DOHH2 (cell line): ENCODE measurements at regions not wholly inside any gene's neighbourhood (a gene's known extent, or its start where the extent isn't known, plus 50 kb on each side); places are given as distances from the start of the nearest gene placed in this dataset.

ENCODE experiments used
- H3F3A ChIP-seq: fragments of 200-600 bp; sonication (generic), shearing (Covaris generic); 2 replicates; pipeline ENCODE4 v1.6.0; 2016; ENCODE audit warnings: antibody characterized with exemption, mild to moderate bottlenecking; ENCODE audit not compliant: control insufficient read depth, insufficient read depth
- H3K27ac ChIP-seq: fragments of 200-600 bp; sonication (generic); 2 replicates; pipeline ENCODE4 v1.5.1; 2014; ENCODE audit warnings: low read depth, mild to moderate bottlenecking, low read length, moderate library complexity
- H3K27me3 ChIP-seq: fragments of 200-600 bp; sonication (generic); 2 replicates; pipeline ENCODE4 v1.6.1; 2014; ENCODE audit warnings: mild to moderate bottlenecking, low read length, mixed read lengths; ENCODE audit not compliant: control insufficient read depth
- H3K36me3 ChIP-seq: fragments of 200-600 bp; sonication (generic); 2 replicates; pipeline ENCODE4 v1.6.1; 2014; ENCODE audit warnings: mild to moderate bottlenecking, low read length, moderate library complexity, mixed read lengths; ENCODE audit not compliant: control insufficient read depth
- H3K4me1 ChIP-seq: fragments of 200-600 bp; sonication (generic); 2 replicates; pipeline ENCODE4 v1.6.1; 2014; ENCODE audit warnings: mild to moderate bottlenecking, low read length, mixed read lengths; ENCODE audit not compliant: control insufficient read depth
- H3K4me2 ChIP-seq: fragments of 200-600 bp; sonication (generic); 2 replicates; pipeline ENCODE4 v1.6.0; 2014; ENCODE audit warnings: mild to moderate bottlenecking, low read length, moderate library complexity
- H3K4me3 ChIP-seq: fragments of 200-600 bp; sonication (generic); 2 replicates; pipeline ENCODE4 v1.5.1; 2014; ENCODE audit warnings: mild to moderate bottlenecking, low read length, mixed read lengths
- H3K79me2 ChIP-seq: fragments of 200-600 bp; sonication (generic); 2 replicates; pipeline ENCODE4 v1.6.1; 2014; ENCODE audit warnings: mild to moderate bottlenecking, low read length, mixed read lengths; ENCODE audit not compliant: control insufficient read depth
- H3K9me2 ChIP-seq: fragments of 200-600 bp; sonication (generic); replicated peaks from 2 replicates; pipeline ENCODE4 v1.6.1; 2014; ENCODE audit warnings: mild to moderate bottlenecking, low read length, mixed read lengths; ENCODE audit not compliant: control insufficient read depth
- H3K9me3 ChIP-seq: fragments of 200-600 bp; sonication (generic); 2 replicates; pipeline ENCODE4 v1.6.1; 2014; ENCODE audit warnings: antibody characterized with exemption, low read length, mixed read lengths; ENCODE audit not compliant: control insufficient read depth, insufficient read depth
- H4K20me1 ChIP-seq: fragments of 200-600 bp; sonication (generic); 2 replicates; pipeline ENCODE4 v1.6.0; 2014; ENCODE audit warnings: low read depth, mild to moderate bottlenecking, antibody characterized with exemption, low read length, moderate library complexity; ENCODE audit not compliant: control insufficient read depth, insufficient read depth
- CTCF ChIP-seq: fragments of 200-600 bp; sonication (generic); IDR thresholded peaks from one replicate; pipeline ENCODE4 v1.5.1; 2014; ENCODE audit warnings: antibody characterized with exemption, mild to moderate bottlenecking, low read depth, low read length; ENCODE audit not compliant: poor library complexity, severe bottlenecking
- EZH2phosphoT487 ChIP-seq: fragments of 200-600 bp; sonication (generic); IDR thresholded peaks from 2 replicates; pipeline ENCODE4 v1.6.1; 2017; ENCODE audit warnings: borderline replicate concordance, mild to moderate bottlenecking, antibody characterized with exemption, low read length, moderate library complexity, mixed read lengths

- no peaks in the 10 kb centered on the region for H3K36me3 ChIP-seq
- H3K4me2 ChIP-seq = no peak overlapping the region
- no peaks in the 10 kb centered on the region for H3F3A ChIP-seq
- no peaks in the 10 kb centered on the region for H3K27me3 ChIP-seq
- no peaks in the 10 kb centered on the region; the same call in 1 of the 2 replicates for H3K9me3 ChIP-seq
- H4K20me1 ChIP-seq = no peaks in the 10 kb centered on the region
- no peaks in the 10 kb centered on the region for H3K79me2 ChIP-seq
- no peak overlapping the region for H3K4me3 ChIP-seq
- H3K27ac ChIP-seq = no peak overlapping the region
- H3K4me1 ChIP-seq = no peaks in the 10 kb centered on the region
- no peaks in the 10 kb centered on the region for H3K9me2 ChIP-seq
- TF ChIP-seq EZH2phosphoT487 = no peak
- no peak for TF ChIP-seq CTCF
Observed at GRCh38 chr5:174500636-174501035, 223.7 kb upstream of the MSX2 start.

DNA sequence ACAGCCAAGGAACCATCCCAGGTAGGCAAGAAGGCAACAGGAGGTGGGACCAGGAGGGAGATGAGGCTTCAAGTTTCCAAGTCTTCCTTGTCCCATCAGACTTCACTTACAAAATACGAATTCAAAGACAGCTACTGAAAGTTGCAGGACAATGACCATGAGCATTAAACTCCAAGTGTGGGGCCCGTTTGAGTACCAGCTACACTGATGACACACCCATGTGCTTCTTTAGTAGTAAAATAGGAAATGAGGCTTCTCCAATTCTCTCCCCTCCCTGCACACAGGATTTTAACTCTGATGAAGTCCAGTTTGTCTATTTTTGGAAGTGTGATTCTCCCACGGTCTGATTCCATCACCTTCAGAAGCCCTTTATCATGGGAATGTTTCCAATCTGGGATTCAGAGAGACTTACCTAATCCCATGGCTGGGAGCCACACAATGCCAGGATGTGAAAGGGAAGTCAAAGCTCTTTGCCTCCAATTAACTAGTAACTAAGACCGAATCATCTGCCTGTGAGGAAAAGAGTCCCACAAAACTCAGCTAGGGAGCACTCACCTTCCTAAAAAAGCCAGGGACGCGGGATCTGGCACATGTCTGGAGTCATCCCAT, 222.8 kb upstream of the MSX2 start:
- H3K27ac ChIP-seq = no peak overlapping the region
- no peaks in the 10 kb centered on the region for H3K27me3 ChIP-seq
- no peaks in the 10 kb centered on the region for H3F3A ChIP-seq
- H3K4me2 ChIP-seq = no peak overlapping the region
- no peaks in the 10 kb centered on the region for H3K79me2 ChIP-seq
- no peaks in the 10 kb centered on the region for H4K20me1 ChIP-seq
- no peaks in the 10 kb centered on the region for H3K9me2 ChIP-seq
- TF ChIP-seq CTCF (no peak), EZH2phosphoT487 (no peak)
- no peaks in the 10 kb centered on the region; the same call in 1 of the 2 replicates for H3K9me3 ChIP-seq
- H3K4me3 ChIP-seq = no peak overlapping the region
- no peaks in the 10 kb centered on the region for H3K4me1 ChIP-seq
- H3K36me3 ChIP-seq = no peaks in the 10 kb centered on the region

- no peak overlapping the region for H3K4me2 ChIP-seq
Observed at GRCh38 chr5:174503086-174503460, 221.3 kb upstream of the MSX2 start.

More at GRCh38 chr5:174503086-174503460, 221.3 kb upstream of the MSX2 start:
- Histone ChIP-seq H3K4me3 (no peak overlapping the region), H3K27ac (no peak overlapping the region), H3K79me2 (no peaks in the 10 kb centered on the region), H3K36me3 (no peaks in the 10 kb centered on the region), H3K9me2 (no peaks in the 10 kb centered on the region), H3K9me3 (no peaks in the 10 kb centered on the region; the same call in 1 of the 2 replicates), H3K4me1 (no peaks in the 10 kb centered on the region), H3F3A (no peaks in the 10 kb centered on the region), H3K27me3 (no peaks in the 10 kb centered on the region), H4K20me1 (no peaks in the 10 kb centered on the region)
- TF ChIP-seq CTCF (no peak), EZH2phosphoT487 (no peak)
